LNCaP clone FGC (cell line): ENCODE measurements at regions not wholly inside any gene's neighbourhood (a gene's known extent, or its start where the extent isn't known, plus 50 kb on each side); places are given as distances from the start of the nearest gene placed in this dataset.

Experiments used
- DNase-seq: peaks from one replicate; pipeline ENCODE4 v3.0.0-alpha.2; 2011; ENCODE audit warnings: low read depth
- H3K4me3 ChIP-seq: 2 replicates; pipeline ENCODE4 v1.5.1; 2011; ENCODE audit warnings: mild to moderate bottlenecking, low read depth, low read length, control low read depth
- CTCF ChIP-seq: IDR thresholded peaks from 2 replicates; pipeline ENCODE4 v1.5.1; 2012; ENCODE audit warnings: mild to moderate bottlenecking; ENCODE audit not compliant: control insufficient read depth, insufficient read depth; ENCODE audit errors: extremely low read depth

GRCh38 chr3:17894434-17895060, 152.1 kb upstream of the TBC1D5 start:
- peak; percentile 21 for DNase-seq

GRCh38 chr3:17891139-17891856, 148.9 kb upstream of the TBC1D5 start:
- H3K4me3 ChIP-seq: no peak overlapping the region
- TF ChIP-seq CTCF: no peak
- no peak for DNase-seq

More at GRCh38 chr3:17894434-17895060, 152.1 kb upstream of the TBC1D5 start:
- H3K4me3 ChIP-seq: no peak overlapping the region
- TF ChIP-seq CTCF: peak; percentile 66

GRCh38 chr3:17885986-17886385, 143.6 kb upstream of the TBC1D5 start:
- DNase-seq: no peak

GRCh38 chr3:17882981-17883380, 140.6 kb upstream of the TBC1D5 start:
- no peak for DNase-seq
- H3K4me3 ChIP-seq: no peak overlapping the region
- no peak for TF ChIP-seq CTCF

More at GRCh38 chr3:17885986-17886385, 143.6 kb upstream of the TBC1D5 start:
- H3K4me3 ChIP-seq: no peak overlapping the region
- no peak for TF ChIP-seq CTCF

GRCh38 chr3:17877299-17877698, 134.9 kb upstream of the TBC1D5 start:
- no peak overlapping the region for H3K4me3 ChIP-seq
- TF ChIP-seq CTCF: no peak
- no peak for DNase-seq

- no peak for TF ChIP-seq CTCF
- DNase-seq: no peak
- no peak overlapping the region for H3K4me3 ChIP-seq
Measured at GRCh38 chr3:17874636-17875035, 132.2 kb upstream of the TBC1D5 start.
